K562 (cell line): ENCODE measurements at regions not wholly inside any gene's neighbourhood (a gene's known extent, or its start where the extent isn't known, plus 50 kb on each side); places are given as distances from the start of the nearest gene placed in this dataset.

Source experiments
- ATAC-seq: fragments of 200-7000 bp; cut with Tn5 transposase; 3 replicates; pipeline ENCODE4 v1.9.1; 2020; ENCODE audit warnings: moderate library complexity
- BruUV-seq: library from RNA; stranded (reverse); fragments of 400-500 nt; replicated peaks from 2 replicates; lab custom pipeline; 2021; lab: Mats Ljungman, UMichigan
- CTCF ChIA-PET: fragments of 300-600 bp; formaldehyde crosslinking; extraction: SDS; loops from one replicate; lab custom pipeline; 2021; ENCODE audit warnings: low intra/inter-chr PET ratio; lab: Yijun Ruan, JAX
- POLR2A ChIA-PET: fragments of 300-600, 350-650 bp; sonication (Branson Sonifier 250); formaldehyde crosslinking; extraction: SDS; loops from one replicate; lab custom pipeline; 2021; ENCODE audit warnings: antibody characterized with exemption, inconsistent platforms; lab: Yijun Ruan, JAX
- DNase-seq, 4 experiments: peaks; one replicate each; pipeline versions ENCODE4 v3.0.0 to v3.0.0-alpha.2; 2011 to 2018; ENCODE audit warnings: low spot score in 3 of 4, mixed read lengths in 3 of 4; ENCODE audit errors: extremely low read depth in 1 of 4
- FAIRE-seq: peaks from 2 replicates; lab custom pipeline; 2011; peaks lifted over from hg19 to GRCh38; lab: Jason Lieb, UNC
- H2AFZ ChIP-seq: 2 replicates; pipeline ENCODE4 v1.6.0; 2011; ENCODE audit warnings: low read depth, low read length, control low read depth, inconsistent platforms
- H3K27ac ChIP-seq: fragments of 200-600 bp; 3 replicates; pipeline ENCODE4 v1.8.0; 2011; ENCODE audit warnings: low read depth, mild to moderate bottlenecking, control low read depth, inconsistent platforms, low read length, moderate library complexity, mixed read lengths; ENCODE audit errors: extremely low read depth
- H3K27me3 ChIP-seq, 2 experiments: fragments of 300-600 bp in 1 of 2; 2 replicates in 1 of 2; 3 replicates in 1 of 2; pipeline versions ENCODE4 v1.6.0 to v1.8.0; 2011; ENCODE audit warnings: inconsistent platforms in 2 of 2, low read length in 2 of 2, mild to moderate bottlenecking in 1 of 2, mixed read lengths in 1 of 2, moderate library complexity in 1 of 2; ENCODE audit not compliant: control insufficient read depth in 2 of 2, insufficient read depth in 2 of 2
- H3K36me3 ChIP-seq: fragments of 300-600 bp; 3 replicates; pipeline ENCODE4 v1.8.0; 2011; ENCODE audit warnings: mild to moderate bottlenecking, low read length, inconsistent platforms; ENCODE audit not compliant: control insufficient read depth, insufficient read depth
- H3K4me1 ChIP-seq, 2 experiments: fragments of 200-600 bp in 1 of 2; replicated peaks in 1 of 2; 2 replicates in 1 of 2; 3 replicates in 1 of 2; pipeline versions ENCODE4 v1.5.1 to v1.8.0; 2011; ENCODE audit warnings: inconsistent platforms in 2 of 2, low read length in 2 of 2, mild to moderate bottlenecking in 1 of 2, mixed read lengths in 1 of 2, moderate library complexity in 1 of 2; ENCODE audit not compliant: control insufficient read depth in 2 of 2, insufficient read depth in 2 of 2
- H3K4me2 ChIP-seq: 2 replicates; pipeline ENCODE4 v1.6.1; 2011; ENCODE audit warnings: low read length, control low read depth, inconsistent platforms, mixed read lengths; ENCODE audit not compliant: insufficient read depth
- H3K4me3 ChIP-seq: fragments of 200-600 bp; sonication (generic), shearing (Covaris generic); 2 replicates; pipeline ENCODE4 v1.5.1; 2016; ENCODE audit warnings: control low read depth, inconsistent platforms
- H3K79me2 ChIP-seq: fragments of 200-600 bp; 3 replicates; pipeline ENCODE4 v1.8.0; 2011; ENCODE audit warnings: low read length, inconsistent platforms; ENCODE audit not compliant: control insufficient read depth, insufficient read depth
- H3K9ac ChIP-seq, 2 experiments: 2 replicates each; pipeline versions ENCODE4 v1.6.0 to v1.6.1; 2011; ENCODE audit warnings: low read depth in 2 of 2, low read length in 2 of 2, control low read depth in 1 of 2, inconsistent platforms in 1 of 2, mild to moderate bottlenecking in 1 of 2, mixed read lengths in 1 of 2; ENCODE audit not compliant: insufficient read depth in 1 of 2
- H3K9me1 ChIP-seq: one replicate; pipeline ENCODE4 v1.6.0; 2011; ENCODE audit warnings: inconsistent platforms, mild to moderate bottlenecking, low read length, moderate library complexity; ENCODE audit not compliant: control insufficient read depth, insufficient read depth
- H3K9me3 ChIP-seq: replicated peaks from 2 replicates; pipeline ENCODE4 v1.5.1; 2011; ENCODE audit warnings: low read depth, low read length, inconsistent platforms; ENCODE audit not compliant: control insufficient read depth, insufficient read depth
- H4K20me1 ChIP-seq: replicated peaks from 2 replicates; pipeline ENCODE4 v1.6.1; 2011; ENCODE audit warnings: low read length, inconsistent platforms, mixed read lengths; ENCODE audit not compliant: control insufficient read depth, insufficient read depth
- ARHGAP35 ChIP-seq: fragments of 450-650 bp; IDR thresholded peaks from 2 replicates; pipeline ENCODE4 v1.6.1; 2018; ENCODE audit not compliant: partially characterized antibody
- DEAF1 ChIP-seq: fragments of 450-650 bp; formaldehyde crosslinking; IDR thresholded peaks from 2 replicates; pipeline ENCODE4 v1.4.0; 2020; ENCODE audit warnings: mild to moderate bottlenecking, moderate library complexity
- GTF2A2 ChIP-seq: IDR thresholded peaks from 2 replicates; pipeline ENCODE4 v1.6.1; 2016; ENCODE audit warnings: mild to moderate bottlenecking, missing genetic modification characterization, missing compliant biosample characterization
- KAT7 ChIP-seq: sonication (generic); formaldehyde crosslinking; IDR thresholded peaks from 2 replicates; pipeline ENCODE4 v1.8.0; 2022; ENCODE audit warnings: missing genetic modification reagents, mild to moderate bottlenecking, borderline replicate concordance
- NBN ChIP-seq: fragments of 450-650 bp; IDR thresholded peaks from 2 replicates; pipeline ENCODE4 v1.6.1; 2016; ENCODE audit warnings: low read depth, mild to moderate bottlenecking
- REST ChIP-seq, 2 experiments: fragments of 450-650 bp; formaldehyde crosslinking in 1 of 2; IDR thresholded peaks; 2 replicates each; pipeline versions ENCODE4 v1.4.0 to v1.6.1; 2014 to 2020; ENCODE audit warnings: mild to moderate bottlenecking in 2 of 2, borderline replicate concordance in 1 of 2, low read depth in 1 of 2
- SMARCA4 ChIP-seq: fragments of 450-650 bp; IDR thresholded peaks from 2 replicates; pipeline ENCODE4 v1.6.1; 2016
- TOE1 ChIP-seq, 2 experiments: fragments of 450-650 bp in 1 of 2; sonication (generic) in 1 of 2; formaldehyde crosslinking in 1 of 2; IDR thresholded peaks; 2 replicates each; pipeline versions ENCODE4 v1.7.1 to v1.8.0; 2016 to 2022; ENCODE audit warnings: borderline replicate concordance in 2 of 2, mild to moderate bottlenecking in 2 of 2, antibody characterized with exemption in 1 of 2, inconsistent platforms in 1 of 2, low read depth in 1 of 2, missing genetic modification reagents in 1 of 2, moderate library complexity in 1 of 2
- ZFX ChIP-seq: sonication (generic); formaldehyde crosslinking; IDR thresholded peaks from 2 replicates; pipeline ENCODE4 v1.8.0; 2022; ENCODE audit warnings: mild to moderate bottlenecking, missing genetic modification reagents, moderate library complexity
- ZNF134 ChIP-seq: fragments of 250-450 bp; sonication (Bioruptor Pico); conservative IDR thresholded peaks from 2 replicates; pipeline ENCODE4 v1.4.0; 2020
- ZNF197 ChIP-seq: fragments of 200-800 bp; sonication (Bioruptor generic); IDR thresholded peaks from 2 replicates; pipeline ENCODE4 v1.6.1; 2016; ENCODE audit warnings: low read depth, missing genetic modification characterization, missing compliant biosample characterization
- ZNF232 ChIP-seq: sonication (generic); formaldehyde crosslinking; IDR thresholded peaks from 2 replicates; pipeline ENCODE4 v1.8.0; 2022; ENCODE audit warnings: mild to moderate bottlenecking, missing genetic modification reagents
- WGBS: fragments of 100-300 bp; shearing (Covaris generic); methylation state at CpG from one replicate; pipeline ENCODE4 v1.1.6; 2016; ENCODE audit warnings: low coverage, mixed read lengths; ENCODE audit not compliant: insufficient coverage; ENCODE audit errors: missing lambda C conversion rate; 5-methylcytosine and 5-hydroxymethylcytosine counted together
- in situ Hi-C: fragments of 300-500 bp; cut with MboI; formaldehyde crosslinking; loops from 4 replicates; pipeline ENCODE4 v1.15.0; 2018; ENCODE audit warnings: inconsistent platforms, mixed read lengths
- intact Hi-C: fragments of 100-400 bp; cut with micrococcal nuclease; formaldehyde crosslinking; loops from 2 replicates; pipeline ENCODE4 v1.14.2; 2022

DNA sequence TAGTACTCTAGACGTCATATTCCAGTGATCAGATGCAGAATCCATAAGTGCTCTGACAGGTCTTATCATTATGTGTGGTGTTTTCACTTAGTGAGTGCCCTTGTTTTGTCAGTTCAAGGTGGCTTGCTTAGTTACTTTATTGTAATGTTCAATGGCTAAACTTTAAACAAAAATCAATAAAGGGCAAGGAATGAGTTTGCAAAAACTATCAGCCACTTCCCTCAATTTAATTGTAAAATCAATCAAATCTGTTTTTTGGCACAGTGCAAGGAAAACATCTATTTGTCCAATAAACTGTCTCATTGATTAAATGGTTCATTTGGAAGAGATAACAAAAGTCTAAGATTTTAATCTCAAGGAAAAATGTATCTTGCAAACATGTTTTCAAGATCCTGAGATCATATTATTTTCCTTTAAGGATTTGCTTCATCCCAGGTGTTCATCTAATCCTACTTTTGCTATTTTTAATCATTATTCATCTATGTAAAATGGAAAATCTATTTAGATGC, 59.6 kb upstream of the EEA1 start:
- WGBS = 29% methylated on average over 1 of the region's 1 CpG
- no peak for TF ChIP-seq ZNF197 (CRISPR knock-in tag)
- no peak for TF ChIP-seq GTF2A2
- no peak for TF ChIP-seq DEAF1
- TF ChIP-seq TOE1 (IDR thresholded peaks at IDR 0.05; ENCODE audit: borderline replicate concordance) = no peak
- TF ChIP-seq TOE1 (CRISPR knock-in tag; IDR thresholded peaks at IDR 0.05; ENCODE audit: borderline replicate concordance, low read depth) = no peak
- TF ChIP-seq ZNF134 (CRISPR knock-in tag) = no peak
- no peak for TF ChIP-seq NBN
- TF ChIP-seq KAT7 (CRISPR knock-in tag) = no peak
- TF ChIP-seq ZFX (CRISPR knock-in tag) = no peak
- TF ChIP-seq SMARCA4 = no peak
- TF ChIP-seq ZNF232 = no peak
- TF ChIP-seq REST (IDR thresholded peaks at IDR 0.05; ENCODE audit: borderline replicate concordance) = no peak
- no peak for TF ChIP-seq REST (CRISPR knock-in tag; IDR thresholded peaks at IDR 0.05; ENCODE audit: low read depth)
- no peak for TF ChIP-seq ARHGAP35
- Histone ChIP-seq H4K20me1 (no peaks in the 10 kb centered on the region), H3K9ac (no peak overlapping the region), H3K27me3 (no peaks in the 10 kb centered on the region), H3K9me1 (no peaks in the 10 kb centered on the region), H2AFZ (no peak overlapping the region), H3K36me3 (no peaks in the 10 kb centered on the region), H3K9me3 (no peaks in the 10 kb centered on the region), H3K27ac (no peak overlapping the region), H3K4me1 (peaks cover 0 to 12% of the 10 kb centered on the region in 2 experiments; a peak in 2 of 5 replicates), H3K4me3 (no peak overlapping the region), H3K79me2 (no peaks in the 10 kb centered on the region), H3K4me2 (no peak overlapping the region)
- ChIA-PET CTCF (interaction anchor here (0.7 to 3.5 kb wide), 3 partner anchors 398 to 430 kb away, joined by 3 to 23 read pairs (median 11); no protein-coding TSS in a partner anchor), POLR2A (no interaction called here)
- no peak for ATAC-seq
- BruUV-seq = no TSS peak
- DNase-seq = no peak
- no peak for FAIRE-seq
- in situ Hi-C loops = loop anchor here (25.0 kb wide), 1 partner anchor 424 kb away; no protein-coding TSS in a partner anchor
- intact Hi-C loops = loop anchor here (1.0 to 10.0 kb wide), 4 partner anchors 33 to 776 kb away; no protein-coding TSS in a partner anchor
